GM19455 (cell line): ENCODE measurements at regions not wholly inside any gene's neighbourhood (a gene's known extent, or its start where the extent isn't known, plus 50 kb on each side); places are given as distances from the start of the nearest gene placed in this dataset.

Experiments used
- ATAC-seq: cut with Tn5 transposase; IDR thresholded peaks from one replicate; pipeline ENCODE4 v1.9.1; 2021; ENCODE audit not compliant: unreplicated experiment

DNA sequence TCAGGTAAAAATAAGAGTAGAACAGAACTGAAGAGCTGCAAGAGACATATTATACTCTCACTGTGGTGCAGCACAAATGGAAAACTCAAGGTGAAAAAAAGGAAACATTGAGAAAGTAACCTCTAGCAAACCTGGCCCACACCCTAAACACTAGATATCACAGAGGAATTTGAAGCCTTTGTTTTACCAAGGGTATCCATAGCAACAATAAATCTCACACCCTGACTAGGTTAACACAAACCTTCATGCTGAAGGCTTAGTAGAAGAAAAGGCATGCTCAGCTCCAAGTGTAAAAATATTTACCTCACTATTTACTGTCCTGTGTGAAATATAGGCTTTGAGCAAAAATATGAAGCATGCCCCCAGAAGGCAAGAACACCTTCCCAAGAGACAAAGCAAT, 61.9 kb upstream of the TAB3 start:
- no peak for ATAC-seq

DNA sequence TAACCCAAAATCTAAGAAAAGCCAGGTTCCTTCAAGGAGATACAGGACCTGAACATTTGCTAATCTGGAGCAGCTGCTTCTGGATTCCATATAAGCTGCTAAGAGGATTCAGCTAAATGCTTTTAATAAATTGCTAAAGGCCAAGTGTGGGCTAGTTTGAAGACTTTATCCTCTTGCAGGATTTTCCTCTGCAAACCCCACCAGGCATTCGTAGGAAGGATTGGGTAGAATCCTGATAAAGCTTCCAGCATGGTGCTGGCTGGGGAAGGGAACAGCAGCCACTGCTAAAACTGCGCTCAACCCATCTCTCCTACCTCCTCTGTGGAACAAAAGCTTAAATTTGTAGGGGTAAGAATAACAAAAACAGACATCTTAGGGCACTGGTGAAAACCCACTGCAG, 61.3 kb upstream of the TAB3 start:
- ATAC-seq, result no peak

DNA sequence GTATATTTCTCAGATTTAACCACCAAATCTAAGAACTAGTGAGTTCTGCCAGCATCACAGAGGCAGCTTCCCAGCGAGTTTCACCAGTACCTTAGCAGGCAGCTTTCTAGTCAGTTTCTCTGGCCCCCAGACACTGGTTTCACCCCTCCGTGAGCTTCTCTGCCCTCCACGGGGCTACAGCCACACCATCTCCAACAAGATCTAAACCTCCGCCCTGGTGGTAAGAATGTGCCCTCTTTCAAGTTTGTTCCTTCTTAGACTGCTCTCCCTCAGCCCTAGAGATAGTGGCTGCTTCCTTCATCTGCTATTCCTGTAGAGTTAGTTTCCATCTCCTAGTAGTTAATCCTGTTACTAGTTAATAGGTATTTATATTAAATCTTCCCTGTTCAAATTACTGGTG, 60.5 kb upstream of the TAB3 start:
- ATAC-seq, result no peak

DNA sequence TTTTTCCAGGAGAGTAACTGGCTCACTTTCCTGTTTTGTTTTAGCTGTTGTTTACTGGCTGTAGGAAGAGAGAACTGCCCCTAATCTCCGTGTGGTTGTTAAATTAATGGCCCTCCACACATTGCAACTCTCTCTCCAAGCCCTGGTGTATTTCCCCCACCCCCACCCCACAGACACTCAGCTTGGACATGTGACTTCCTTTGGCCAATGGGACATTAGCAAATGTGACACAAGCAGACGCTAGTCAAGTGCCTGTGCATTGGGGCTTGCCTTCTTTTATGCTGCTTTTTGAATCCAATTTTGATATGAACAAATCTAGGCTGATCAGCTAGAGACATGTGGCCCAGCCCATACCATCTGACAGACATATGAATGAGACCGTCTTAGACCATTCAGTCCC, 59.6 kb upstream of the TAB3 start:
- ATAC-seq, result no peak

DNA sequence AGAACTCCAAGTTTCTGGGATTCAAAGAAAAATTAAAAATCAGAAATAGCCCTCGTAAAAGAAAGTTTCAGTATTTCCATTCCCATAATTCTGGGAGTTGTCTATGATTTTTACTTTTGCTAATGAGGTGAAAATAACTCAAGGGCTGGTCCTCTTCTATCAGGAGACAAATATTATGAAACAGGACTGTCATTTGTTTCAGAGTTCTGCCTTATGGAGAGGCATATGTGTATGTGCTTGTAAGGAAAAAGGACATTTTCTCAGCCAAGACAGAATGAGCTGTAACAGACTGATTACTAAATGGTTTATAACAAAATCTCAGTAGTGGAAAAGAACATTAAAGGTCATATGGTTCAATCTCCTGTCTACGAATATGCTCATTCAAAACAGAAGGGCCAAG, 59.0 kb upstream of the TAB3 start:
- ATAC-seq, result no peak

DNA sequence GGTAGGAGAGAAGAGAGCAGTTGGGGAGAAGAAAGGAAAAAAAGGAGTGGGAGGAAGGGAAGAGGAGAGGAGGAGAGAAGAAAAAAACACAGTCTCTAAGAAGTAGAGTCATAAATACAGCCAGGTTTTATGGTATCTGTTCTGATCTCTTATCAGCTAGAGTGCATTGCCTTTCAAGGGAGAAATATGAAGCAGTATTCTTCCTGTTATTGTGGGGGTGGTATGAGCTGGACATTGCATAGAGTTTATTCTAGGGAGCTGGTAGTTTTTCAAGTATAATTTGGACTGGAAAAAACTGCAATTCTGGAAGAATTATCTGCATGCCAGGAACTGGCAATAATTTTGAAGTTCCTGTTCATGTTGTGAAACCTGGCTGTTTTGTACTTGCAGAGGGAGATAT, 54.9 kb upstream of the TAB3 start:
- no peak for ATAC-seq

DNA sequence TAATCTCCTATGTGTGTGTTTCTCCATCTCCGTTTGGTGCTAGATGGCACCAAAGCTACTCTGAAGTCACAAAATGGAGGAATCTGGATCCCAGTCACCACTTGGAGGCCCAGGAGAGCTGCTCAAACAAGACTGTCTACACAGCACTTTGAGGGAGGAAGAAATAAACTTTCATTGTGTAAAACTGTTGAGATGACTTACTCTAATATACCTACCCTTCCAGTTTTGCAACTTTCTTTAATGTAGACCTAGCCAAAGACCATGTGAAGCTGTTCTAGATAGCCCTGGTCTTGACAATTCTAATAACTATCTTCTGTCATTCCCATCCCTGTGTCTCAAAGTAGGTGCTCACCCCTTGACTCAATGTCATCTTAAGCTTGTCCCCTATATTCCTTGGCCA, 52.8 kb upstream of the TAB3 start:
- ATAC-seq, result no peak

DNA sequence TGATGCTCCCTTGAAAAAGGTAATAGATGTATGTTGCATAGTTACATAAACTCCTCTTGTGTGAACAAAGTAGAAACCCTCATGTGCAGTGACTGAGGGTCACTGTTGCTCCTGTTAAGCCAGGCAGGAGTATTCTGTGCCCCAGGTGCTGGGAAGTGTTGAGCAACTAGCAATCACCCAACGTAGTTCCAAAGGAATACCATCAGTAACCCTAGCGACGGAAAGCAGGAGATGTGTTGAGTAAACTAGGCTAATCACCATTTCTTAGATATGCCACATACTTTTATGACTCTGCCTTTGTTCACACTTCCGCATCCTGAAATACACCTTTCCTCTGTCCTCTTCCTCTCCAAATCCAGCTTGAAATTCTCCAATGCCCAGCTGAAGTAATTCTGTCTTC, 50.9 kb upstream of the TAB3 start:
- no peak for ATAC-seq
